8988T (cell line): ENCODE measurements at regions not wholly inside any gene's neighbourhood (a gene's known extent, or its start where the extent isn't known, plus 50 kb on each side); places are given as distances from the start of the nearest gene placed in this dataset.

Experiments used
- DNase-seq: peaks from one replicate; pipeline ENCODE4 v3.0.0; 2011

DNA sequence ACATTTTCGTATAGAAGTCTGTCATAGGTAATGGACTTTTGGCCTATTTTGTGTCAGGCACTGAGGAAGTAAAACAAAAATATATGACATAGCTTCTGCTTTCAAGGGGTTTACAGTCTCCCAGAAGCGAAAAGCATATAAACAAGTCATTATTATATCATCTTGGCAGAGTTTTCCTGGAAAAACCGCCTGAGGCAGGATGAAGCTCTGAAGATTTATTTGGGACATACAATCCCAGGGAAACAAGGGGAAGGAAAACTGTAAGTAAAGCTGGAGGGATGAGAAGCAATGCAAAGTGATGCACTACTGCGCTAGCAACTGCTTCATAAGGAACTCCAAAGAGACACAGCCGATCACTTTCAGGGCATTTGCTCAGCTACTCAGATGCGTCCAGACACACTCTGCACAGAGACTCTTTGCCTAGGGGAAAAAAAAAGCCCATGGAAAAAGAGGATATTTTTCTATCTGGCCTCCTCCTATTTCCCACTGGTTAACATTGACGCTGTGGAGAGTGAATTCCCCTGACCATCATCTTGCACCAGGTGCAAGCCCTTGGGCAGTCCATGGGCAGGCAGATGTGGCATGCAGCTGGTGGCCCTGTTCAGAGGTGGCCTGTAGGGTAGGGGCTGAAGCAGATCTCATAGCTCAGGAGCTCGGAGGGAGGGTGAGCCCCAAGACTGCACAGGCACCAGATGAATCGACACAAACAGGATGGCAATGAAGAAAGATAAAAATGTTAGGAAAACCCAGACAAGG, 158.1 kb downstream of the METTL4 start:
- no peak for DNase-seq

DNA sequence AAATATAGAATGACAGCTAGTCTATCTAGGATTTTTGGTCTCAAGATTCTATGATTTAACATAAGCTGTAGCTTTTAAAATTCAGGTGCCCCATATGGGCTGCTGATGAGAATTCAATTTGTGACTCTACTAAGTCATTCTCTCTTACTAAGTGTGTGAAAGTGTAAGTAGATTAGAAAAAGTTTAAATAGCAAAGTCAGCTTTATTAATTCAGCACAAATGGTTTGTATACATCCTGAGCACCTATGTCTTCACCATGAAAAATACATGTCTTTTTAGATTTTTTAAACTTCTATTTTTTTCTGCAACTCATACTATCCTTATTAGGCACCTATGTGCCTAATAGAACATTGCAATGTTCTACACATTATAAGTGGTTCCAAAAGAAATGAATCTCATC, 157.1 kb downstream of the METTL4 start:
- DNase-seq, result no peak

DNA sequence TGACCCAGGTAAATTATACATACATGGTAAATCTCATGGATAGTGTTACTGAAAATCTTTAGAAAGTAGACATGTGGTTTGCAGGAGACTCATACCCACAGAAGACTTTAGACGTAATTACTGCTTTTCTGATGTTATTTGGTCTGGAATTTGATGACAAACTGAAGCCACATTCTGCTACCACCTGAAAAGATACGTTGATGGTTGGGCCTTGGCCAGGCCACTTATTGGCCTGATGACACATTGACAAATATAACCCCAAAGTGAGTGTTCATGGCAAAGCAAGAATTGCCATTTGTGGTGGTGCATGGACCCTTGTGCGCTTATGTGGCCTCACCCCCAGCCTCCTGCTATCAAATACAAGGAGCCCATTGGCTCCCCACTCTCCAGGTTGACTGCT, 155.6 kb downstream of the METTL4 start:
- no peak for DNase-seq

DNA sequence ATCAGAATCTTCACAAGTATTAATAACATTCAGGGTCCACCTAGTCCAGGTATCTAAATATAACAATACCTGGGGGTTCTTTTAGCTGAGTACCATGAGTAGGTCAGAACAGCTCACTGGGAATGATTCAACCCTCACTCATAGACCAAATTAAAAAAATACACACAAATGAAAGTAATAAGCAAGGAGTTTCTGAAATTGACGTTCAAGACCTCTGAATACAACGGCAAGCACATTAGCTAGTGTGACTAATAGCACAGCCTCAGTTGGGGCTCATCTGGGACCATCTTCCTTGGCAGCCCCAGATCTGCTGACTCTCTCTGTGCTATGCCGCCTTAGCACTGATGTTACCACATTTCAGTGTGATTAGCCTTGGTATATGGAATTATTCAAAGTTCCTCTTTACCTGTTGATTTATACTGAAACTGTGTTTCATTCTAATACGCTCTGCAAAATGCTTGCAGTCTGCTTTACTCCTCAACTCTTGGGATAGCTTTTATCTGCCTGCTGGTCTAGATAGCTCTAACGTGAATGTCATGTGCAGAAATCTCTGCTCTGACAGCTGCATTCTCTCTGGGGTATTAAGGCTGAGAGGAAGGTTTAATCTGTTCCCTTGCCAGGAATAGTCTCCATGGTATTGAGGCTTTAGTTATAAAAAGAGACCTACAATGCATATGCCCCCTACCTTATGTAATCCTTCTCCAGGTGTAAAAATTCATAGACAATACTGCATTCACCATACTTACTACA, 153.3 kb downstream of the METTL4 start:
- DNase-seq, result no peak

DNA sequence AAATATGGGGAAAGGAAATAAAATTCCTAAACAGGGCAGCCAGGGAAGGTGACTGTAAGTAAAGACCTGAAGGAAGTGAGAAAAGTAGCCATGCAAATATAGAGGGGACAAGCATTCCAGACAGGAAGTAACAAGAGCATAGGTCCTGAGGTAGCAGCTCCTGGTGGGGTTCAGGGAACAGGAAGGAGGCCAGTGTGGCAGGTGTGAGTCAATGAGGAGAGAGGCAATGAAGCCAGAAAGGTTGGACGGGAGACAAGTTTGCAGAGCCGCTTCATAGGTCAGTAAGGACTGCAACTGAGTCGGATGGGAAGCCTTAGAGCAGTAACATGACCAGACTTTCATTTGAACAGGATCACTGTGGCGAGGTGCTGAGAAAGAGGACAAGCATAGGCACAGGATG, 150.9 kb downstream of the METTL4 start:
- DNase-seq, result no peak

DNA sequence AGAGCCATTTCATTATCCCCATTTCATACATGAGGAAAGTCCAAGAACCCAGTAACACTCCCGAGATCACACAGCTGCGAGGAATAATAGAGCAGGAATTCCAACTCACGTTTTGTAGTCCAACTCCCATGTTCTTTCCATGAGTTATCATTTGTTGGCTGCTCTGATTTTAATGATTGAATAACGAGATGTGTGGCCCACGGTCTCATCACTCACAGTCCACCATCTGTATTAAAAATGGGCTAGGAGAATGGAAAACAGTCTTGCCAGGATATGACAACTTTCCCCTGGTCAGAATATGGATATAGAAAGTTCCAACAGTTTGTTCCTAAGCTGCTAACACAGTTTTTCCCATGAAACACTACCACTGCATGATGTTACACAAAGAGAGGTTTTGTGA, 147.5 kb downstream of the METTL4 start:
- DNase-seq, result no peak

DNA sequence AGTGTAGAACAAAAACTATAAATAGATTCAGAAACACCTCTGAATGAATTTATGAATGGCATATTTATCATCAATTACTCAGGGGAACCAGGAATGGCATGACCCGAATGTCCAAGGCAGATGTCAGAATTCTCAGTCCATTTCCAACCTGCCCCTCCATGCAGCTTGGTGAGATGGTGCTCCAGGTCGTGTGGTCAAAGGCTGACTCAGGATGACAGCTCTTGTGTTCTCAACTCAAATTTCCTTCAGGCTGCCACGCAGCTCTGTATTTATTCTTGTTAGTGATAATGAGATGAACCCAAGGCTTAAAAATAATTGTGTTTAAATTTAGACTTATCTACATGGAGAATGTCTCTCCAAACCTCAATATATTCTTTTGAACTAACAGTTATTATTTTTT, 146.9 kb downstream of the METTL4 start:
- no peak for DNase-seq

DNA sequence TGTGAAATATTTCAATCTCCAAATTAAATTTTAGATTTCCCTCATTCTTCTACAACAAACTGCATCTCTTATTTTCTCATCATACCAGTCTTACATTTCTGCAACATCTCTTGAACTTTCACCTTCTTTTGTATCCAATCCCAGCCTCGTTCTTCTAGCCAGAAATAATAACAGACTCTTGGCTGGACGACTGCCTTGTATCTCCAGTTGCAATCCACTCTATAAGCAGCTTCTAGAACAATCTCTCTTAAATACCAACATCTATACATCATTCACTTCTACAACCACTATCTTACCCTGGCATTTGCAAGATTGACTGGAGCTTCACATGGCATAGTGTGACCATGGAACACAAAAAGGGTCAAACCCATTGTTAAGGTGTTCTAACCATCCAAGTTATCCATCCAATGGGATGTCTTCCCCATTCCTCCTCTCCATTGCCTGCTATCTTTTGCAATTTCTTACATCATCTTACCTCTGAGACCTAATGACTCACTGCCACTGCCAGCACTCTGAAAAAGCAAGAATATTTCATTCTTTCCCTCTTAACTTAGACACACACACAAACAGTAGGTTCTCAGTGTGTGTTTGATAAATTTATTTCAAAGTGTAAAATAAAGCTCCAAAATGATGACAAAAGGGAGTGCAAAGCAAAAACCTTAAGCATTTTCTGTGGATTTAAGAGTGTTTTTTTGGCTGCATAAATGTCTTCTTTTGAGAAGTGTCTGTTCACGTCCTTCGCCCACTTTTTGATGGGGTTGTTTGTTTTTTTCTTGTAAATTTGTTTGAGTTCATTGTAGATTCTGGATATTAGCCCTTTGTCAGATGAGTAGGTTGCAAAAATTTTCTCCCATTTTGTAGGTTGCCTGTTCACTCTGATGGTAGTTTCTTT, 145.6 kb downstream of the METTL4 start:
- DNase-seq, result no peak

DNA sequence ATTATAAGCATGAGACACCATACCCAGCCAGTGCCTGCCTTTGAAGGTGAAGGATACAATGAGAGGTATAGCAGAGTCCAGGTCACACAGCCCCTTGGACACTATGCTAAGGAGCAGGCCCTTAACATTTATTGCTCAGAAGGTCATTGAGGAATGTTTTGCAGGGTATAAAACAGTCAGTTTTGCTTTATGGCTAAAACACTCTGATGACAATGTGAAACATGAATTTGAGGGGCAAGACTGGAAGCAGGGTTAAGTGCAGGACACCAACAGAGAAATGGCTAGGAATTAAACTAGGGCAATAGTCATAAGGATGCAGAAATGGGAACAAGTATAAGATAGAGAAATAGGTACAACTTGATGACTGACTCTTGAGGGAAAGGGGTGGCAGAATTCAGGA, 141.1 kb downstream of the METTL4 start:
- no peak for DNase-seq

DNA sequence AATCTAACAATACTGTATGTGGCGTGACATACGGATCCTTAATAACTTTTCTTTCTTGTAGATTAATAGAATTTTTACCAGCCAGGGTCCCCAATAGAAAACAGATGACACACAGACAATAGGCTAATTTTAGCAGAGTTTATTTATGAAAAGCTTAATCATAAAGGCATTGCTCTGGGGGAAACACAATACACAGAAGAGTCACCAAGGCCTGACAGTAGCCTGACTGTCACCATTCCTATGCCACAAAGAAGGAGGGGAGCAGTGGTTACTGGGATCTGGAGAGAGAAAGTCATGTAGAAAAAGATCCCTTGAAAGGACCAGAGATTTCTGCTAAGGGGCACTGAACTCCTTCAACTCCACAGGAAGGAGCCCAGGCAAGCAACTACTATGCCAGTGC, 139.5 kb downstream of the METTL4 start:
- no peak for DNase-seq

DNA sequence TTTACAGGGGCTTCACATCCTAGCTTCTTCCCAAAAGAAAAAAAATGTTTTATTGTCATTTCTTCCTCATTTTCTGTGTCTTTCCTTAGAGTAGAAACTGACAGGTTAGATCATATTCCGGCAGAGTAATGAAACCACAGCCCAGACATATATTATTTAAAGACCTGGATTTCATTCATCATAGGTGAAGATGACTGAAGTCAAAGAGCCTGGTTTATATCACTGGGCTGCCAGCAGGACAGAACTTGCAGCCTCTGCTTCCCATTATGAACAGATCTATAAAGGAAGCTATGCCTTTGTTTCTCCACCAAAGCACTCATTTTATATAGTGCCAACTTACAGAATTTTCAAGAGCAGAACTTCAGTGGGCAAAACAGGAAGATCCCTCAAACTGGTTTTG, 137.9 kb downstream of the METTL4 start:
- no peak for DNase-seq

DNA sequence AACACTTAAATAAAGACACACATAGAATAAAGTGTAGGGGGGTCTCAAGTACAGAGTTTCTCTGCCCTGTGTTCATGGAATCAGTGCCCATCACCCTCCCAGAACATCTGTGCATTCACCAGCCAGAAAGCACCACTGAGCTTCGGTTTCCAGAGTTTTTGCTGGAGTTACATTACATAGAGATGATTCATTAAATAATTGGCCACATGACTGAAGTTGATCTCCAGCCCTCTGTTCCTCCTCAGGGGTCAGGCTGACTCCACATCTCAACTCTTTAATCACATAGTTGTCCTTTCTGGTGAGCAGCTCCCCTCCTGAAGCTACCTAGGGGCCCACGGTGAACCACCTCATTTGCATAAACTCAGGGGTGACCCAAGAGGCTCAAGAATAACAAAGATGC, 129.8 kb downstream of the METTL4 start:
- DNase-seq, result no peak

DNA sequence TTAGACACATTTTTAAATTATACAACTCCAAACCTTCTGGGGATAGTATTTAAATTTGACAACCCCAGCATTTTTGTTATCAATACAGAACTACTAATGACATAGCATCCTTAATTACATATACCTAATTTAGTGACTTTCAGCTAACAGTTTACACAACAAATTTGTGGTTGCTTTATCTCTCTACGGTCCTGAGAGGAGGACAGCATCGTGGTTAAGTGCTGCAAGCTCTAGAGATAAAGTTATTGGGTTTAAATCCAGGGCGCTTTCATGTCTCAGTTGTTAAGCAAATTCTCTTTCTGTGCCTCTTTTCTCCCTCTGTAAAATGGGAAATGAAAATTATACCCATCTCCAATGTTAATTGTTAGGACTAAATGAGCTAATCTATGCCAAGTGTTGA, 129.3 kb downstream of the METTL4 start:
- DNase-seq, result no peak

DNA sequence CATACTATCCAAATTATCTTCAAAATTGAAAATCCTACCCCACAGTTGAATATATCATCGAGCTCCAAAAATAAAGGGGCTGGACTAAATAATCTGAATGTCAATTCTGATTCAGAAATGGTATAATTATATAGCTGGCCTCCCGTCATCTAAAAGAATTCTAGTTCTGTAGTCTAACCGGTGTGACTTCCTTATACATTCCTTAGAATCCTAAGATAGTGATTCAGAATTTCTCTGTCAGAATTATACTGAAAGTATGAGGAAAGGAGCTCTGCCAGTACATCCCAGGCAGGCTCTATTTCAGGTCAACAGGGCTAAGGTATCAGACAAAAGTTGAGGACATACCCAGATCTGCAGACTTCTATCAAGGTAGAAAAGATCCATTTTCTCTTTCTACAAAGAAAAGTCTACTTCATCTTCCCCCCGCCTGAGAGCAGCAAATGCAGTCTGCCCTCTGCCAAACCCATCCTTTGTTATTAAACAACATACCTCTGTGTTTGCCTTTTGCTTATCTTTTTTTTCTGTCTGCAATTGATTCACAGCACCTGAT, 128.5 kb downstream of the METTL4 start:
- no peak for DNase-seq

DNA sequence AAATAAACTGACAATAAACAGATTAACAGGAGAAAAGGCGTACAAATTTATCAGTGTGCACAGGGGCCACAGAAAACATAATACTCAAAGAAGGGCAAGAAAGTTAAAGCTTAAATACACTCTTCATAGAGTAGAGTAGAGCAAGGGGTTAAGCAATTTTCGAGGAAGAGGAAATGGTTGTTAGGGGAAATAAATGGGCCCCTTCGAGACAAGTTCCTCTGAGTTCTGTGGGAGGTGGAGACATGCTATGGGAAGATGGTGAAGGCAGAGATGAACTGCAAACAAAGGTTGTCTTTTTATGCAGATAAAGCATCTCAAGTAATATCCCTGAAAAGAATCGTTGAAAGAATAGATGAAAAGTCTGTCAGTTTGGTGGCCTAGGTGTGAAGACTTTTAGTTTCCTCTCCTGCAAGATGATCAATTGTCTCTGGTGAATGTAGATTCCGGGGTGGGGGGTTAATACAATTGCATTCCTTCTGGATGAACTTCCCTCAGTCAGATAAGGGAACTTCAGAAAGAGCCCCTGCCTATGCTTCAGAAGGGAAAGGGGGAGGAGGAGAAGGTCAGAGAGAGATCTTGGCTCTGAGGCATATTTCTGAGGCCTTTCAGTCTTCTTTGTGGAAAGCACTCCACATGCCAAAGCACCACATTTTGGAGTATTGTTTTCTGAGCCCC, 127.0 kb downstream of the METTL4 start:
- no peak for DNase-seq

DNA sequence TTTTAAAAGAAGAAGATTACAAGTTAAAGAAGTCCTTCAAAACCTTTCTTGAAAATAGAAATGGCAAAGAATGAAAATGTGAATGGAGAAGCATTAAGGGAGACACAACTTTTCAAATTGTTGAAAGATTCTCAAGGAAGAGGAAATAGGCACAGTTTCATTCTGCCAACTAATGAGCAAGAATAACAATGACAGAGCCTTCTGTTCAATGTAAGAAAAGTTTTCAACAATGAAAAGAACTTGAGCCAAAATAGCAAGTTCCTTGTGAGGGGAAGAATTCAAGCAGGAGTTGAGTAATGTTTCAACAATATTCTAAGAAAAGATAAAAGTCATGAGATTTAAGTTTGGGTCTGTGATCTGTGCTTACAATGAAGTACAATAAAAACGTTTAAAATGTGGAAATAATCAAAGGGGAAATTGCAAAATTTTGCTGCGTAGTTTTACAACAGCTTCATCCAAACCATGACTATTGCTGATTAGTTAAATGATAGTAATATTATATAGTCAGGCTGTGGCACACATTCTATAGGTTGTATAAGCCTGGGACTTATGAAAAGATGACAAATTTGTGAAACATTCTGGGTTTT, 122.6 kb downstream of the METTL4 start:
- no peak for DNase-seq

DNA sequence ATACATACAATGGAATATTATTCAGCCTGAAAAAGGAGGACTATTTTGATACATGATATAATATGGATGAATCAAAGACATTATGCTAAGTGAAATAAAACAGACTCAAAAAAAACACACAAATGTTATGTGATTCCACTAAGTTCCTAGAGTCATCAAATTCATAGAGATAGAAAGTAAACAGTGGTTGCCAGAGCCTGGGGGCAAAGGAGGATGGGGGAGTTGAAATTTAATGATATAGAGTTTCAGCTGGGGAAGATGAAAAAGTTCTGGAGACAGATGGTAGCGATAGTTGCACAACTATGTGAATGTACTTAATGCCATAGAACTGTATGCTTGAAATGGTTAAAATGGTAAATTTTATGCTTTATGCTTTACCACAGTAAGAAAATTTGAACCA, 119.7 kb downstream of the METTL4 start:
- no peak for DNase-seq

DNA sequence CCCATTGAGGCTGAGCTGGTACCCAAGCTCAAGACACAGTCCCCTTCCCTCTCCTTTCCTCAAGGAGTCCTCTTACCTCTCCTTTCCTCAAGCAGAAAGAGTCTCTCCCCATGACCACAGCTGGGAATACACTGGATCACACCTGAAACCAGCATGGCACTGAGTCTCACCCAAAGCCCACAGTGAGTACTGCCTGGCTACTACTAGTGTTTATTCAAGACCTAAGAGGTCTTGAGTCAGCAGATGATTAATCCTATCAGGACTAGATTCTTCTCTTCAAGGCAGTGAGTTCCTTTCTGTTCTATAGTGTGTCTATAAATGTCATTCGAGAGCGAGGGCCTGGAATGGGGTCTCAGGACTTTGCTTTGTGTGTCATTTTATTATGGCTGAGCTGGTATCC, 111.4 kb downstream of the METTL4 start:
- DNase-seq, result no peak

DNA sequence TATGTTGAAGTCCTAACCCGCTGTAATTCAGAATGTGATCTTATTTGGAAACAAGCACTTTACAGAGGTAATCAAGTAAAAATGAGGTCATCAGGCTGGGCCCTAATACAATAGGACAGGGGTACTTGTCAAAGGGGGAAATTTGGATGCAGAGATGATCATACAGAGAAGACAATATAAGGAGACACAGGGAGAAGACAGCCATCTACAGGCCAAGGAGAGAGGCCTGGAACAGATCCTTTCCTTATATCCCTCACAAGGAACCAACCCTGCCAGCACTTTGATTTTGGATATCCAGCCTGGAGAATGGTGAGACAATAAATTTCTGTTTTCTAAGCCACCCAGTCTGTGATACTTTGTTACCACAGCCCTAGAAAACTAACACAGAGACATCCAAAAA, 104.3 kb downstream of the METTL4 start:
- no peak for DNase-seq

DNA sequence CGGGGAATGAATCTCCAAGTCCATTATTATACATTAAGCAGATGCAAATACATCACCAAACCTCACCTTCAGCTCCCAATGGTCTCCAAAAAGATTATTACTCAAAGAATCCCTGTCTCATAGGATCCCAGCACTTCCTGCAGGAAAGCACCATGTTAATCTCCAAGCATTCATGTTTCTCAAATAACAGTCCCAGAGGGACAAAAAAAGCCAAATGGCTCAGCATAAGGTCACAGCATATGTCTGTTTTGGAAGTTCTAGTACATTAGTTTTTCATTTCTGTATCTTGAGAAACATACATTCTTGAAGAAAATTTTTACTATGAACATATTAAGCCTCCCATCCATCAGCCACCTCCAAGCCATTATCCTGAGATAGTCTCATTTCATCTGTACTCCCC, 103.3 kb downstream of the METTL4 start:
- DNase-seq, result no peak

DNA sequence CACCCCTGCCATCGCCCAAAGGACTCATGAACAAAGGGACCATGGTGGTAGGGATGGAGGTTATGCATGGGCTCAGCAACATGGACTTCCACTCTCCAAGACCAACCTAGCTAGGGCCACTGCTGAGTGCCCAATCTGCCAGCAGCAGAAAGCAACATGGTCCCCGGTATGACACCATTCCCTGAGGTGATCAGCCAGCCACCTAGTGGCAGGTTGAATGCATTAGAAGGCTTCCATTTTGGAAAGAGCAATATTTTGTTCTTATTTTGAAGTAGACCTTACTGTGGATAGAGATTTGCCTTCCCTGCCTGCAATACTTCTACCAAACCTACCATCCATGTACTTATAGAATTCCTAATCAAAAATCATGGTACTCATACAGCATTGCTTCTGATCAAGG, 99.8 kb downstream of the METTL4 start:
- DNase-seq, result no peak

DNA sequence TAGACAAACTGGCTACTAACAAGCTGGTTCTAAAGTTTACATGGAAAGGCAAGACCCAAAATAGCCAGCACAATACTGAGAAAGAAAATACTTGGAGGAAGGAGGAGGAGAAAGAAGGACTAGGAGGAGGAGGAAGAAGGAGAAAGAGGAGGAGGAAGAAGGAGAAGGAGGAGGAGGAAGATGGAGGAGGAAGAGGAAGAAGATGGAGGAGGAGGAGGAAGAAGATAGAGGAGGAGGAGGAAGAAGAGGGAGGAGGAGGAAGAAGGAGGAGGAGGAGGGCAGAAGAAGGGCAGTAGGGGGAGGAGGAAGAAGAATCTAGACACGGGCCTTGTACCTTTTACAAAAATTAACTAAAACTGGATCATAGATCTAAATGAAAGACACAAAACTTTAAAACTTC, 92.6 kb downstream of the METTL4 start:
- no peak for DNase-seq
